ENCODE measurements at regions not wholly inside any gene's neighbourhood (a gene's known extent, or its start where the extent isn't known, plus 50 kb on each side); places are given as distances from the start of the nearest gene placed in this dataset.
"Not testable (repeated sequence)": the region's sequence is repeated elsewhere in the genome, so short reads cannot be mapped to it uniquely, and the experiment has no call there.

DNA sequence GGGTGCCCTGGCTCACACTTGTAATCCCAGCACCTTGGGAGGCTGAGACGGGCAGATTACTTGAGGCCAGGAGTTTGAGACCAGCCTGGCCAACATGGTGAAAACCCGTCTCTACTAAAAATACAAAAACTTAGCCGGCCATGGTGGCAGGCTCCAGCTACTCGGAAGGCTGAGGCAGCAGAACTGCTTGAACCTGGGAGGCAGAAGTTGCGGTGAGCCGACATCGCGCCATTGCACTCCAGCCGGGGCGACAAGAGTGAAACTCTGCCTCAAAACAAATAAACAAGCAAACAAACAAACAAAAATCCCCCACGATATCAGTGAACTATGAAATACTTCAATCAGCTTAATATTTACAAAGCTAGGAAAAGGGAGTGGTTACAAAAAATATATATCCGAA, 382.3 kb upstream of the KCND2 start:
- no peak for DNase-seq

DNA sequence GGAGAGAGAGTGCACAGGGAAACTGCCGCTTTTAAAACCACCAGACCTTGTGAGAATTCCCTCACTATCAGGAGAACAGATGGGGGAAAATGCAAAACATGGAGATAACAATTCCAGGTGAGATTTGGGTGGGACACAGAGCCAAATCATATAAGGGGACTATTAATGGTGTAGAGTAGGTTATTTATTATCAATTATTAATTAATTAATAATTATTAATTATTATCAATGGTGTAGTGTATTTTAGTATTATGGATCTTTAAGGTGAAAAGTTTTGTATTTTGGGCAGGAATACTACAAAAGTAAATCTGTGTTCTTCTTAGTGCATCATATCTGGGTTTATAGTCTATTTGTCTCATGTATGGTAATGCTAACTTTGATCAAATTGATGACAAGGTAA, 377.7 kb upstream of the KCND2 start:
- no peak for DNase-seq

DNA sequence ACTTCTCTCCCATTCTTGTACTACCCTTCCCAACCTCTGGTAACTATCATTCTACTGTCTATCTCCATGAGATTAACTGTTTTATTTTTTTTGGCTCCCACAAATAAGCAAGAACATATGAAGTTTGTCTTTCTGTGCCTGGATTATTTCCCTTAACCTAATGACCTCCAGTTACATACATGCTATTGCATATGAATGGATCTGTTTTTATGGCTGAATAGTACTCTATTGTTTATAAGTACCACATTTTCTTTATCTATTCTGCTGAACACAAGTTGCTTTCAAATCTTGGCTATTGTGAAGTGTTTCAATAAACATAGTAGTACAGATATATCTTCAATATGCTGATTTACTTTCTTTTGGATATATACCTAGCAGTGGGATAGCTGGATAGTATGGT, 376.6 kb upstream of the KCND2 start:
- DNase-seq: no peak

DNA sequence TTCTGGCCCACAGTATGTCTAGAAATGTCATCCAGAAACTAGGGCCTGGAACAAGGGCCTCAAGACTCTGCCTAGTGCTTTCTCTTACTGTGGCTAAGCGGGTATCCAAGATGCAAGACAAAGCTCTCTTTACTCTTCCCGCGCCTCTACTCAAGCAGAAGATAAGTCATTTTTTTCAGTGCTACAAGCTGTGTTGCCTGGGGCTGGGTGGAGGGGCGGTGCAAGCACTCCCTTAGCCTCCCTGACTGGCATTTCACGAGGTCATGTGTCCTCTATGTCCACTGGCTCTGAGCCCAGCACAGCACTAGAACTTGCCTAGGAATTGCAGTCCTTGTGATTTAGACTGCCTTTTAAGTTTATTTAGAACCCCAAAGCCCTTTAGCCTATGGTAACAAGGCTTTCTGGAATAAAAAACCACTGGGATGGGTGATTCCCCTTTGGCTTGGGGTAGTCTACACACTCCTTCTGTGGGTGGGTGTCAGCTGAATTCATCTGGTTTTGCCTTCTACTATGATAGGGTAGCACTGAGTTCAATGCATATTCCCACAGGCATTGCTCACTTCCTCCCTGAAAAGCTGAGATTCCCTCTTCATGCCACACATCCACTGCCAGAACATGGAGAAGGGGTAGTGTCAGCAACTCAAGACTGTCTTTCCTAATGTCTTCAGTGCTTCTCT, 371.8 kb upstream of the KCND2 start:
- DNase-seq: no peak

DNA sequence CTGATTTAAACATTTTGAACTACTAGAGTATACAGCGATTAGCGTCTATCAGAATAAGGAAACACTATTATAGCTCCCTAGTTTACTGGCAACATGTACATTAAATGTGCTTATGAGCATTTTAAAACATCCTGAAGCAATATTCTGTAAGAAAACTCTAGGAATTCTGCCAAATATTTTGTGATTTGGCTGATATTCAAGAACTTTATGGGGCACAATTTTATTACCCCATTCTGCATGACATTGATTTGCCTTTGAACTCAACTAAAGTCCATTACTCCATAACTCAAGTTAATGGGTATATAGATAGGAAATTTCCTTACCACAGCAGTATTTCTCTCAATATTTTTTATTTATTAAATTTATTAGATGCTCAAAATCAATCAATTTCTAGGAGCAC, 369.9 kb upstream of the KCND2 start:
- DNase-seq: no peak

DNA sequence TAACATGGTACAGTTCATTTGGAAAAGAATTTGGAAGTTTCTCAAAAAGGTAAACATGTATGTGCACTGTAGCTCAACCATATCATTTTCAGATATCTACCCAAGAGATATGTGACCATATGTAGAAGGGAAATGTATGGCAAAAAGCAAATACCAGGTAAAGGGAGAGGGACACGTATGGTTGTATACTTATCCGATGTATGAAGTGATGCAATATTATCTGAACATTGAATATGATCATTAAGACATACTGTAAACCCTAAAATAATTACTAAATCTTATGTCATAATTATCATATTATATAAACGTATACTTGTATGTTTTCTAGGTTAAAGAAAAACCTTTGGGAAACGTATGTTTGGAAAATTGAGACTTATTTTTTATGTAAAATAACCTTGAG, 367.5 kb upstream of the KCND2 start:
- no peak for DNase-seq

DNA sequence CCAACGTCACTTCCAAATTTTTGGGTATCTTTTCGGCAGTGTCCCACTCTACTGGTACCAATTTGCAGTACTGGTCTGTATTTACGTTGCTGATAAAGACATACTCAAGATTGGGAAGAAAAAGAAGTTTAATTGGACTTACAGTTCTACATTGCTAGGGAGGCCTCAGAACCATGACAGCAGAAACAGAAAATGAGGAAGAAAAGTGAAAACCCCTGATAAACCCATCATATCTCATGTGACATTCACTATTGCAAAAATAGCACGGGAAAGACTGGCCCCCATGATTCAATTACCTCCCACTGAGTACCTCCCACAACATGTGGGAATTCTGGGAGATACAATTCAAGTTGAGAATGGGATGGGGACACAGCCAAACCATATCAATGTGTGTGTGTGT, 364.0 kb upstream of the KCND2 start:
- no peak for DNase-seq

DNA sequence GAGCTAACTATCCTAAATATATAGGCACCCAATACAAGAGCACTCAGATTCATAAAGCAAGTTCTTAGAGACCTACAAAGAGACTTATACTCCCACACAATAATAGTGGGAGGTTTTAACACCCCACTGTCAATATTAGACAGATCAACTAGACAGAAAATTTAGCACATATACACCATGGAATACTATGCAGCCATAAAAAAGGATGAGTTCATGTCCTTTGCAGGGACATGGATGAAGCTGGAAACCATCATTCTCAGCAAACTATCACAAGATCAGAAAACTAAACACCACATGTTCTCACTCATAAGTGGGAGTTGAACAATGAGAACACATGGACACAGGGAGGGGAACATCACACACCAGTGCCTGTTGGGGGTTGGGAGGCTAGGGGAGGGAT, 358.9 kb upstream of the KCND2 start:
- DNase-seq: not testable (repeated sequence)

DNA sequence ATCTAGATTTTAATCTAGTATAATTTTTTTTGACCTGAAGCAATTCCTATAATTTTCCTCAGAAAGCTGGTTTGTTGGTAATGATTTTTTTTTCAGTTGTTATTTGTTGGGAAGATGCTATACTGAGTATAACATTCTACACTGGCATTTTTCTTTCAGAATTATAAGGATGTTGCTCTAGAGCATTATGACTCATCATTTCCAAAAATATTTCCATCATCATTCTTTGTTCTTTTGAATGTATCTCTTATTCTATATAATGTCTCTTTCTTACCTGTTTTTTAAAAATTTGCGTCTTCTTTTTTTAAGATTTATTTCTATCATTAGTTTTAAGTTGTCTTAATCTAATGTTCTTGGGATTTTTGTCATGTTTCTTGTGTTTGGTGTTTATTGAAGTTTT, 356.5 kb upstream of the KCND2 start:
- DNase-seq: no peak

DNA sequence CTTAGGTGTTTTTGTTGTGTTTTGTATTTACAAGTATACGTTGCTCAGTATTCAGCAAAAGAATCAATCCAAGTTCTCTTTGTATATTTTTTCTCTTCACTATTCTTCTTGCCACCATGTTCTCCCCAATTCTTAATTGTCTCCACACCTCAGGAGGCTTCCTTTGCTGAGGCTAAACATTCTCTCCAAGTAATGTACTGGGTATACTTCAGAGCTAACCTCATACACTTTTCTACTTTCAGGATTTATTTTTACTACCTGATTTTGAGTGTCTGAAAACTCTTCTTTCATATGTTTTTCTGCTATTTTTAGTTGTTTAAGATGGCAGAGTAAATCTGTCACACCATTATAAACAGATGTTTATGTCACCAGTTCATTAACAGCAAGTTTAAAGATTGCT, 354.8 kb upstream of the KCND2 start:
- no peak for DNase-seq

DNA sequence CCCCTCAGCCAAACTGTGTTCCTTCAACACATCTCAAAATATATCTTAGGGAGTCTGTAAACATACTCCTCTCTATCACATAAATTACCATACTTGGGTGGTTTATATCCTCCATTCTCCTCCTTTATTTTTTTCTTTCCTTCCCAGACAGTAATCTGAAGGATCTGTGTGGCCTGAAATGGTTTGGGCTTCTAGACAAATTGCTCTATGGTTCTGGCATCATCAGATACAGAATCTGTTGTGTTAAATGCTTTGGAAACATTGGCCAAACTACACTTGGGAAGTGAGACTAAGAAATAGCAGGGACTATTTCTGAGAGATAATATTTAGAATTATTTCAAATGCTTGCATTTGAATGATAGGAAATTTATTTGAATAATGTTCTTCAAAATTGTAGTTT, 353.0 kb upstream of the KCND2 start:
- DNase-seq: no peak

DNA sequence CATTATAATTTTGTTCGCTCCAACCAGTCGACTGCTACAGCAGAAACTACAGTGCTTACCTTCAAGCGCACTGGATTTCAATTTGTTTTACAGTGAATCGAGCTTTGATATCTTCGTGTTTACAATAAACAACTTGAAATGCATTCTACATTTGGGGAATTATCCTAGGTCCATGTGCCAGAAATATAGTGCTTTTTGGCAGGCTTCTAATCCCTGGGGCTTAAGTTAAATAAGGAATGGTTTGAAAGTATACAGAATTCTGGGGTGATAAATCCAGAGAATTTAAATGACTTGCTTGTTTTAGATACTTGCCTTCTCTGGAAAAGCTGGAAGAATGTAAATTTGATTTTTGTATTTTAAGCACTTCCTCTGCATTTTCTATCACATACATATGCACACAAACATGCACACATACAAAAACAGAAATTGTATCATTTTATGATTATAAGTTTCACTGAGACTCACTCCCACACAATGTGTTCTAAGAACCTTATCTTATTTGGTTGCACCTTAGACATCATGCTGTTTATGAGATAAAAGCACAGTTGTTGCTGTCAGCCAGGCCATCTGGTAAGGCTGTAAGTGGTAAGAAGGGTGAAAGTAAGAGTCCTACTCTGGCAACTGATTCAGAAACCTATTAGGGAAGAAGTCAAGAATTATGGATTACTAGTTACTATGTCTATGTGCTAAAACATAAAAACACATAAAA, 347.2 kb upstream of the KCND2 start:
- DNase-seq: no peak

DNA sequence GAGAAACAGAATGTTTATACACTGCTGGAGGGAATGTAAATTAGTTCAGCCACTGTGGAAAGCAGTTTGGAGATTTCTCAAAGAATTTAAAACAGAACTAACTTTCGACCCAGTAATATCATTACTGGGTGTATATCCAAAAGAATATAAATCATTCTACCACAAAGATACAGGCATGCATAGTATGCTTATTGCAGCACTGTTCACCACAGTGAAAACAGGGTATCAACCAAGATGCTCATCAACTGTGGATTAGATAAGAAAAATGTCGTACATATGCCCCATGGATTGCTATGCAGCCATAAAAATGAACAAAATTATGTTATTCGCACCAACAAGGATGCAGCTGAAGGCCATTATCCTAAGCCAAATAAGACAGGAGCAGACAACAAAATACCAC, 343.1 kb upstream of the KCND2 start:
- no peak for DNase-seq

DNA sequence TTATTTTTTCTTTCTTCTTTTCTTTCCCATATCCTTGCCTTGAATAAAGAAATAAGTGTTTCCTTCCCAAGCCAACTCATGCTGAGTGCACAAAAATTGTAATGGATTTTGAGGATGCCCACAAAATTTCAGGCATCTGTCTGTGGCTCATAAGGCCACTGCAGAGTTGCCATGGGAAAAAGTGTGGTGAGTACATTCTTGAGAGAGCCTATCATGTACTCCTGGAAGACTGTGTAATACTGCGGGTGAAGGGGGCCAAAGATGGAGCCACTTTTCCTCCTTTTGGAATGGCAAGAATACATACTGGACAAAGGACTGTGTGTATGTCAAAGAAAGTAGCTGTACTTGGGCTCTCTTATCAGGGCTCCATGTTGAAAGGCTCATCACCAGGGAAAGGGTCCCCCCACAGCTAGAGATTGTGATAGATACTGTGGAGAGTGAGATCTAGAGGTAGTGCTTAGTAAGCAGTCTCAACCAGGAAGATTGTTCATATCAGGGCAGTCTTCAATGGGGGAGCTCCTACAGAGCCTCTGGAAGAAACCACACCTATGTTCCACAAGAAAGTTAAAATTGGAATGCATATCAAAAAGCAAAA, 341.6 kb upstream of the KCND2 start:
- no peak for DNase-seq

DNA sequence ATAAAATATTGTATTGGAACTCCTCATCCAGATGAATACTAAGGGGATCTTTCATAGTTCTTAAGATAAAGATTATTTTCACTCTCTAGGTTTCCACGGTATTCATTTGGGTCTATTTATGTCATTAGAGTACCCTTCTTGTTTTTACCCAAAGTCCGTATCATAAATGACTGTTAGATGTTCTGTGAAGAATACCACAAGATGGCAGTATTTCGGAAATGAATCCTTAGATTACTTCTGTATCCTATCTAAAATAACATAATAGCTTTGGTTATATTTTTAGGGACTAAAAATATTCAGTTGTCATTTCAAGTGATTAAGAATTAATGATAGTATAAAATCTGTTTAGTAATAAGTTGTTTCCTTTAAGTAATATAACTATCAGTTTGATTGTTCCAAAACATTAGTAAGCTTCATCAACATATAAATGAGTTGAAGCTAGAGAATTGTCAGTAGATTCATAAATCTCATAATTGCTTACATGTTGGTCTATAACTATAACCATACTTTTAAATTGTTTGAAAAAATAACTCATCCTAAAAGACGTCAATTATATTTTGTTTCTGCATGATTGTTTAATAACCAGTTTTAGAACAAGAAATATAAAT, 337.5 kb upstream of the KCND2 start:
- DNase-seq: peak in 1 of 5 experiments; percentile 1

DNA sequence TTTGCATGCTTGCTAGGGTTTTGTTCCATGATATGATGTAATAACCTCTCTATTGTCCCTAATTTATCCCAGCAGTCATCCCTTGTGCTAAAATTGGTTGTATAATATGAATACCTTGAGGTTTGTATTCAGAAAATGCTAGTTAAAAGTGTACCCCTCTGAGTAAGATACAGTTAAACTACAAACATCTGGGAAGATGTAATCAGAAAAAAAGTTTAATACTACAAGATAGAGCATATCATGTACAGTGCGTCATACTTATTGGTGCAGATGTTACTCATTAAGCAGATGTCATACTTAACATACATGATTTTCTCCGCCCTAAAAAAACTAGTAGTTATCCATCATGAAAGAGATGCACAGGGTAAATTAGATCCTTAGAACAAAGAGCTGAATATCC, 336.1 kb upstream of the KCND2 start:
- no peak for DNase-seq

DNA sequence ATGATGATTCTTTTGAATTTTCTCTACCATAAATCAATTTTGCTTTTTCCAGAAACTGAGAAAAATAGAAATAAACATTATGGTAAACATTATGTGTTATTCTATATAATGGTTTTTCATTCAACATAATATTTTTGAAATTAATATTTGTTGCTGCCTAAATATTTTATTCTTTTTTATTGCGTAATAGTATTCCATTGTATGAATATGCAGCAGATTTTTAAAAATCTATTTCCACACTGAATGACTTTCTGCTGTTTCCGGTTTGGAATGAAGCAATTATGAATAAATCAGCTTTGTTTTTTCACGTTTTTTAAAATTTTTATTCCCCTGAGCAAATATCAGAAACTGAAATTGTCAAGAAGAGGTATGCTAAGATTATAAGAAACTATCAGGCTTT, 335.2 kb upstream of the KCND2 start:
- no peak for DNase-seq

DNA sequence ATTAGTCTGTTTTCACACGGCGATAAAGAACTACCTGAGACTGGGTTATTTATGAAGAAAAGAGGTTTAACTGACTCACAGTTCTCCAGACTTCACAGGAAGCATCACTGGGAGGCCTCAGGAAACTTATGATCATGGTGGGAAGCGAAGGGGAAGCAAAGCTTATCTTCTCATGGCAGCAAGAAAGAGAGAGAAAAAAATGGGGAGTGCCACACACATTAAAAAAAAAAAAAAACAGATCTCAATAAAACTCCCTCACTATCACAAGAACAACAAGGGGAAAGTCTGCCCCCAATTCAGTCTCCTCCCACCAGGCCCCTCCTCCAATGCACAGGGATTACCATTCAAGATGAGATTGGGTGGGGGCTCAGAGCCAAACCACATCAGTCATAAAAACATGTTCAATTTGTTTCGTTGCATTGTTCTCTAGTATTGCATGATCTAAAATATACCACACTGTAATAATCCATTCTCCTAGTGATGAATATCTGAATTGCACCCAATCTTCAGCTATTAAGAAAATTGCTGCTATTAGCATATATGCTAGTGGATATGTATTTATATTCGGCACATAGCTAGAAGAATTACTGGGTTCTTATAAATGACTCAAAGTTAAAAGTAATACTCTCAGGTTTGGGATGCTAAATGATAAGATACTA, 328.9 kb upstream of the KCND2 start:
- DNase-seq: no peak

DNA sequence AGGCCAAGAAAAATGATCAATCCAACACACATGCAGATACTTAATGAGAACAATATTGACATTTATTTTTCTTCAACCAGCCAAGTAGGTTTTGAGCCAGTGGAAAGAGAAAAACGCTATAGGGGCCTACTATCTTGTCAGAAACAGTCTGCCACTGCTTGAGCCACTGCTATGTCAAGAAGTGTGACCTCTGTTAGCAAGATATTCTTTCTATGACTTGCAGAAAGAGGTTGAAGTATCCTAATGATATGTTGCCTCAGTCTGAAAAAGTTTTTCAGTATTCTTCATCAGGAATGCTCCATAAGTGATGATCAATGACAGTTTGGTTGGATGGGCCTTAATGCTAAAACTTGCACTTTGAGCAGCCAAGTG, 328.4 kb upstream of the KCND2 start:
- no peak for DNase-seq

DNA sequence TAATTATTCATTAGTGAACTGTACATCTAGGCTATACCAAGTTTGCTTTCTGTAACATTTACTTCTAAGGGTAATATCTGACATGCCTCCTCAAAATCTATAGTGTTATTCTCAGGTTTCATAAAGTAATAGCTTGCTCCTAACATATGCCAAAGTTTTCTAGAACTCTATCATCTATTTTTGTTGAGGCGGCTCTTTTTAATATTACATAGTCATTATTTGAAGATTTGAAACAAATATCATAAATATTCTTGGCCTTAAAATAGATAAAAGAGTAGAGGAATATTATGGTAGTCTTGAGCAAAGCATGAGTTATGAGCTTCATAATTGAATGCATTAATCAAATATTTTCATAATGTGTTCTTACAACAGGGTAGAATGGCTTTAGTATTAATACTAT, 327.2 kb upstream of the KCND2 start:
- no peak for DNase-seq

DNA sequence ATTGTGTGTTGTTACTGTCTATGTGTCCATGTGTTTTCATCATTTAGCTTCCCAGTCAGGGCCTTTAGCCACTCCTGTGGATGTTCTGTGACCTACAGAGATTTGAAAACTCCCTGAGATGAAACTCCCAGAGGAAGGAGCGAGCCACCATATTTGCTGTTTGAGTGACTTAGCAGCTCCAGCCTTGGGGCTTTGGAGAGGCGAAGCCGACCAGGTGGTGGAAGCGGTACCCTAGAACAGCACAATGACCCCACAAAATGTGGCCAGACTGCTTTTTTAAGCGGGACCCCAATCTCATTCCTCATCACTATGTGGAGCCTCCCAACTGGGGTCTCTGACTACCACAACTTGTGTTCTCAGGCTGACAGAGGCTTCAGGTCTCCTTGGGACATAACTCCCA, 323.9 kb upstream of the KCND2 start:
- no peak for DNase-seq

DNA sequence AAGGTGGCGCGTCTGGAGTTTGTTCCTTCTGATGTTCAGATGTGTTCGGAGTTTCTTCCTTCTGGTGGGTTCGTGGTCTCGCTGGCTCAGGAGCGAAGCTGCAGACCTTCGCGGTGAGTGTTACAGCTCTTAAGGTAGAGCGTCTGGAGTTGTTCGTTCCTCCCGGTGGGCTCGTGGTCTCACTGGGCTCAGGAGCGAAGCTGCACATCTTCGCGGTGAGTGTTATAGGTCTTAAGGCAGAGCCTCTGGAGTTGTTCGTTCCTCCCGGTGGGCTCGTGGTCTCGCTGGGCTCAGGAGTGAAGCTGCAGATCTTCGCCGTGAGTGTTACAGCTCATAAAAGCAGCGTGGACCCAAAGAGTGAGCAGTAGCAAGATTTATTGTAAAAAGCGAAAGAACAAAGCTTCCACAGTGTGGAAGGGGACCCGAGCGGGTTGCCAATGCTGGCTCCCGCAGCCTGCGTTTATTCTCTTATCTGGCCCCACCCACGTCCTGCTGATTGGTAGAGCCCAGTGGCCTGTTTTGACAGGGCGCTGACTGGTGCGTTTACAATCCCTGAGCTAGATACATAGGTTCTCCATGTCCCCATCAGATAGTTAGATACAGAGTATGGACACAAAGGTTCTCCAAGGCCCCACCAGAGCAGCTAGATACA, 322.5 kb upstream of the KCND2 start:
- not testable (repeated sequence) for DNase-seq

DNA sequence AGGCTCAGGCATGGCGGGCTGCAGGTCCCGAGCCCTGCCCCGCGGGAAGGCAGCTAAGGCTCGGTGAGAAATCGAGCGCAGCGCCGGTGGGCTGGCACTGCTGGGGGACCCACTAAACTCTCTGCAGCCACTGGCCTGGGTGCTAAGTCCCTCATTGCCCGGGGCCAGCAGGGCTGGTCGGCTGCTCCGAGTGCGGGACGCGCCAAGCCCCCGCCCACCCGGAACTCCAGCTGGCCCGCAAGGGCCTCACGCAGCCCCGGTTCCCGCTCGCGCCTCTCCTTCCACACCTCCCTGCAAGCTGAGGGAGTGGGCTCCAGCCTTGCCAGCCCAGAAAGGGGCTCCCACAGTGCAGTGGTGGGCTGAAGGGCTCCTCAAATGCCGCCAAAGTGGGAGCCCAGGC, 321.4 kb upstream of the KCND2 start:
- not testable (repeated sequence) for DNase-seq
